ENCODE measurements at regions not wholly inside any gene's neighbourhood (a gene's known extent, or its start where the extent isn't known, plus 50 kb on each side); places are given as distances from the start of the nearest gene placed in this dataset.

DNA sequence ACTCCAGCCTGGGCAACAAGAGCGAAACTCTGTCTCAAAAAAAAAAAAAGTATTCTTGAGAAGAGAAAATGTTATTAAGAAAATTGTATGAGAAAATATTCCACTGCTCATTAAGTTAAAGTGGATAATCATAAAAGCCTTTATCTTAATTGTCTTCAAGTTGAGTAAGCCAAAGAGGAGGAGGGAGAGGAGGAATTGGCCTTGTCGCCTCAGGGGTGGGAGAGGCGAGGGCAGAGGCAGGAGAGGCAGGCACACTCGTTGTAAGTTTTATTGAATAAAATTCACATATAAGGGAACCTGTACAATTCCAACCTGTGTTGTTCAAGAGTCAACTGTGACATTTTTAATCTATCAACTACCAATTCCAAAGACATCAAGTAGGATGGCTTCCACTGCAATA lies 820.3 kb downstream of the USP25 start:
- no peak overlapping the region for H3K27ac ChIP-seq
- TF ChIP-seq ZFX (IDR thresholded peaks at IDR 0.05): no peak
- TF ChIP-seq, protein P1, sequence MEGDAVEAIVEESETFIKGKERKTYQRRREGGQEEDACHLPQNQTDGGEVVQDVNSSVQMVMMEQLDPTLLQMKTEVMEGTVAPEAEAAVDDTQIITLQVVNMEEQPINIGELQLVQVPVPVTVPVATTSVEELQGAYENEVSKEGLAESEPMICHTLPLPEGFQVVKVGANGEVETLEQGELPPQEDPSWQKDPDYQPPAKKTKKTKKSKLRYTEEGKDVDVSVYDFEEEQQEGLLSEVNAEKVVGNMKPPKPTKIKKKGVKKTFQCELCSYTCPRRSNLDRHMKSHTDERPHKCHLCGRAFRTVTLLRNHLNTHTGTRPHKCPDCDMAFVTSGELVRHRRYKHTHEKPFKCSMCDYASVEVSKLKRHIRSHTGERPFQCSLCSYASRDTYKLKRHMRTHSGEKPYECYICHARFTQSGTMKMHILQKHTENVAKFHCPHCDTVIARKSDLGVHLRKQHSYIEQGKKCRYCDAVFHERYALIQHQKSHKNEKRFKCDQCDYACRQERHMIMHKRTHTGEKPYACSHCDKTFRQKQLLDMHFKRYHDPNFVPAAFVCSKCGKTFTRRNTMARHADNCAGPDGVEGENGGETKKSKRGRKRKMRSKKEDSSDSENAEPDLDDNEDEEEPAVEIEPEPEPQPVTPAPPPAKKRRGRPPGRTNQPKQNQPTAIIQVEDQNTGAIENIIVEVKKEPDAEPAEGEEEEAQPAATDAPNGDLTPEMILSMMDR (conservative IDR thresholded peaks at IDR 0.05): no peak

DNA sequence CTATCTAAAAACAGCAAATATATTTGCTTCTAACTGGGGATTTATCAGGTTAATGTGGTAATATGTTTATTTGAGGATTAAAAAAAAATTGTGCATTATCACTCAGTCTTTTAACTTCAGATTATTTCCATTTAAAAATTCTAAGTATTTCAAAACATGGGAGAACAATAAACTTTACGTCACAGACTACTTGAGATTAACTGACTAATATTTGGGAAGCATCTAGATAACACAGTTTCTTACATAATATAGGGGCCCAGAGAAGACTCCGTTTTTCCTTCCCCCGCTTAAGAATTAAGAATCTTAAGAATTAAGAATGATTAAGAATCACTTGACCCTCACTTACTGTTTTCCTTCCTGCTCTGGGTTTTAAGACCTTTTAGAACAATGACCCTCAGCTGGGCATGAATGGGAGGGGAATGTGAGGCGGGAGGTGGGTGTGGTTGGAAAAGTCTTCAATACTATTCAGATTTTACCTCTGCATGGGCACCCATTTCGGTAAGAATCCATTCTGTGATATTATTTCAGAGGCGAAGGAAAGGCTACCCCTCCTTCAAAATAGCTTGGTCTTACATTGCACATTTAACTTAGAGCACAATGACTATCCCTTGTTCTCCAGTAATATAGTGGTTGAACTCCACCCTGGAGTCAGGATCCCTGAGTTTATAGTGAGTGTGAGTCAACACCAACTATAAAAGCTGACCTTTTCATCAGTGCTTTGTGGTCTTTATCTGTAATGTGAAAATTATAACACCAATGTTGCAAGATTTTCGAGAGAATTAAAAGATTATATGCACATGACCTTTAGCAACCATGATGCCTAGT lies 821.3 kb downstream of the USP25 start:
- no peak overlapping the region for H3K27ac ChIP-seq

DNA sequence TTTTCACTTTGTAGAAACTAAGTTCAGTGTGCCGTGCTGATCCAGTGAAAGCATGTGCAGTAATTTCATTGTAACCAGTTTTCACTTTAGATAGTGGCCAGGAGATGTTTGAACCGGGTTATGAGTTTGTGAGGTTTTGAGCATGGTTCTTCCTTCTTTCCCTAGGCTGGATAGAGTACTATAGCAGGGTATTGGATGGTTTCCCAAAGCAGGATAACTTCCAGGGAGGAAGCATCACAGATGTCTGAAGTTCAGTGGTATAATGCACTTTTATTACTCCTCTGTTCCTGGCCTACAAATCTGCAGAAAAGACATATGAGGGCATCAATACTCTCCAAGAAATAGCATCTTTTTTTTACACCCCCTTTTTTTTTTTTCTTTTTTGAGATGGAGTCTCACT lies 823.1 kb downstream of the USP25 start:
- H3K27ac ChIP-seq: no peak overlapping the region
- TF ChIP-seq, protein P1 (conservative IDR thresholded peaks at IDR 0.05): no peak
- no peak for TF ChIP-seq ZFX (IDR thresholded peaks at IDR 0.05)

More for the DNA sequence above, 821.3 kb downstream of the USP25 start:
- no peak for TF ChIP-seq ZFX (IDR thresholded peaks at IDR 0.05)
- TF ChIP-seq, protein P1 (conservative IDR thresholded peaks at IDR 0.05): no peak

DNA sequence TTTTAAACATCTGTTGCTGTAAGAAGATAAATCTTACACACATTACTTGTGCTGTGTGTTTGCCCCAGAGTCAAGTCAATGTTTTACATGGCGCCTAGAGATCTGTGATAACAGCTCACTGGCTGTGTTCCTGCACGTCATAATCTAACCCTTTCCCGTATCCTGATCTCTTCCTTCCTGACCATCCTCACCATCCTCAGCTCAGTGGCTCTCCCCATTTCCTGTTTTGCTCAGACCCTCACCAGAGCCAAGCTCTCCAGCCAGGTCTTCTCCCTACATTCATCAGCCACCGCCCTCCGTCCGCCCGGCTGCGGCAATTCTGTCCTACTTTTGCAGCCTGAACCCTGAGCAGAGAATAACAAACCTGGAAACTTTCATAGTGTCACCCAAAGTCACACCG lies 824.7 kb downstream of the USP25 start:
- H3K27ac ChIP-seq: no peak overlapping the region; the same call in 1 of the 2 replicates

DNA sequence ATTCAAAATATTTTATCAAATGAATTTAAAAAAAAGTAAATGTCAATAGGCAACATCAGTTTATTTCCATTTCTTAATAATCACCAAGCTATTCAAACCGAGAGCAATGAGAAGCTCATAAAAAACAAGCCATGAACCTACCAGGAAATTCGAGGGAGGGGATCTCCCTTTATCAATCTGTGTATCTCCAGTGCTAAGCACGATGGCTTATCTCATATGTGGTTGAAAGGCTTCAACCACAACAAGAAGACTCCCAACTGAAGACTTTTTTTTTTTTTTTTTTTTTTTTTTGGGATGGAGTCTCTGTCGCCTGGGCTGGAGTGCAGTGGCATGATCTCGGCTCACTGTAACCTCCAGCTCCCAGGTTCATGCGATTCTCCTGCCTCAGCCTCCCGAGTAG lies 833.3 kb downstream of the USP25 start:
- no peak overlapping the region for H3K27ac ChIP-seq
- TF ChIP-seq, protein P1 (conservative IDR thresholded peaks at IDR 0.05): no peak
- no peak for TF ChIP-seq ZFX (IDR thresholded peaks at IDR 0.05)

More for the DNA sequence above, 824.7 kb downstream of the USP25 start:
- no peak for TF ChIP-seq ZFX (IDR thresholded peaks at IDR 0.05)
- TF ChIP-seq, protein P1 (conservative IDR thresholded peaks at IDR 0.05): no peak

GRCh38 chr21:16563795-16564194 lies 834.0 kb downstream of the USP25 start:
- no peak overlapping the region for H3K27ac ChIP-seq

GRCh38 chr21:16568244-16568643 lies 838.5 kb downstream of the USP25 start:
- H3K27ac ChIP-seq: no peak overlapping the region
- TF ChIP-seq, protein P1 (conservative IDR thresholded peaks at IDR 0.05): no peak
- TF ChIP-seq ZFX (IDR thresholded peaks at IDR 0.05): no peak

More at GRCh38 chr21:16563795-16564194, 834.0 kb downstream of the USP25 start:
- TF ChIP-seq ZFX (IDR thresholded peaks at IDR 0.05): no peak
- TF ChIP-seq, protein P1 (conservative IDR thresholded peaks at IDR 0.05): no peak

Measured in C4-2B (cell line).